H54 (cell line): ENCODE measurements at regions not wholly inside any gene's neighbourhood (a gene's known extent, or its start where the extent isn't known, plus 50 kb on each side); places are given as distances from the start of the nearest gene placed in this dataset.
A peak's percentile ranks its signal among the peaks of the same experiment; 100 is the strongest.

Experiments used
- DNase-seq: peaks from one replicate; pipeline ENCODE4 v3.0.0; 2011; ENCODE audit warnings: low spot score, mixed read lengths; ENCODE audit not compliant: insufficient read length
- FAIRE-seq: peaks from 3 replicates; lab custom pipeline; 2011; peaks lifted over from hg19 to GRCh38; lab: Jason Lieb, UNC
- POLR2A ChIP-seq: IDR thresholded peaks from 2 replicates; pipeline ENCODE4 v1.6.1; 2011; ENCODE audit warnings: low read depth, mild to moderate bottlenecking, low read length

- no peak for TF ChIP-seq POLR2A
- DNase-seq (no peak), FAIRE-seq (no peak)
These were observed 449.3 kb upstream of the BOD1L1 start for GRCh38 chr4:14076776-14077175.

DNA sequence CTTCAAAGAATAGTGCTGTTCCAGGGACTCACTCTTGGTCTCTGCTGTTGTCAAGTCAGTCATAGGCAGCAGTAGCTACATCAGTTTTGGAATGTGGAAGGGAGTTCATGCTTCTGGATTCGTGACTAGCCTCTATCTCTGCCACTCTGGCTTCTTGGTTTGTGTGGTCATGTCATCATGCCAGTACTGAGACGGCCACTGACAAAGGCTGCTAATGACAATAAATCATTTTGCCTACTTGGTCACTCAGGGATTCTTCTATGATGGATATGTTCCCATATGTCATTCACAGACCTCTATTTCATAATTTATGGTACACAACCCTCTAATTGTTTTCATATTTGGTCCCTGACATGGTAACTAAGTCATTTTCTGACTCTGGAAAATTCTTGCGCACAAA is 450.8 kb upstream of the BOD1L1 start:
- no peak for TF ChIP-seq POLR2A
- no peak for DNase-seq
- FAIRE-seq: no peak

GRCh38 chr4:14079601-14080000 is 452.1 kb upstream of the BOD1L1 start:
- DNase-seq (no peak), FAIRE-seq (no peak)
- TF ChIP-seq POLR2A: no peak

GRCh38 chr4:14083150-14083549 is 455.6 kb upstream of the BOD1L1 start:
- TF ChIP-seq POLR2A: no peak
- FAIRE-seq (no peak), DNase-seq (no peak)

GRCh38 chr4:14084598-14084997 is 457.1 kb upstream of the BOD1L1 start:
- no peak for TF ChIP-seq POLR2A
- FAIRE-seq (no peak), DNase-seq (no peak)

GRCh38 chr4:14087459-14087858 is 459.9 kb upstream of the BOD1L1 start:
- no peak for TF ChIP-seq POLR2A
- FAIRE-seq: no peak
- no peak for DNase-seq

- FAIRE-seq: no peak
- no peak for DNase-seq
- no peak for TF ChIP-seq POLR2A
These were observed 460.4 kb upstream of the BOD1L1 start for GRCh38 chr4:14087921-14088320.

DNA sequence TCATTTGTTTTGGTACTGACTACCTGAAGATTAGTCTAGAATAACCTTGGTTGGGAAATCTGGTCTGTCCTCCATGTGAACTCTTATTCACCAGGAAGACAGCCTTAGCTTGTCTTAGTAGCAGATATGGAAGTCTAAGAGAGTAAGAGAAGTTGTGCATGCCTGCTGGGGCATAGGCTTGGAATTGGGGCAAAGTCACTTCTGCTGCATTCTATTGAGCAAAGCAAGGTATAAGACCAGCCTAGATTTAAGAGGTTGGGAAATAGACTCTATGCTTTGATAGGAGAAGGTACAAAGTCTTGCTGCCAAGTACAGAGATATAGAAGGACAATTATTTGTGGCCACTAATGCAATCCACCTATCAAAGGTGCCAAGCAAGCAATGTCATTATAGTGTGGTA is 464.0 kb upstream of the BOD1L1 start:
- FAIRE-seq: no peak
- TF ChIP-seq POLR2A: no peak
- DNase-seq: no peak

DNA sequence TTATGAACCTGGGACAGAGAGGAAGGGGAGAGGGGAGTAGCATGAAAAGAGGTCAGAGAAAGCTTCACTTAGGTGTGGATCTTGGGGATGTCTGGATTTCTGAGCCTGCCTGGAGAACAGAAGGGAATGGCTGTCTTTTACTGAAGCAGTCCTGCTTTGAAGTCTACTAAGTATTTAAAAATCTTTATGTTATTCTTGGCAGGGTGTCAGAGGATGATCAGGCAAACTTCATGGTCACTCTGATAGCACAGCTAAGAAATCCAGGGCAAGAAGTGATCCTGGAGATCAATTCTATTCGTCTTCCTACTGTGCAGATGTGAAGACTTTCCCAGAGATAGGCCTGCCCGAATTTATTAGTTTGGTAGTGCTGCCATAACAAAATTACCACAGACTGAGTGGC is 464.4 kb upstream of the BOD1L1 start:
- TF ChIP-seq POLR2A: no peak
- FAIRE-seq (no peak), DNase-seq (no peak)

DNA sequence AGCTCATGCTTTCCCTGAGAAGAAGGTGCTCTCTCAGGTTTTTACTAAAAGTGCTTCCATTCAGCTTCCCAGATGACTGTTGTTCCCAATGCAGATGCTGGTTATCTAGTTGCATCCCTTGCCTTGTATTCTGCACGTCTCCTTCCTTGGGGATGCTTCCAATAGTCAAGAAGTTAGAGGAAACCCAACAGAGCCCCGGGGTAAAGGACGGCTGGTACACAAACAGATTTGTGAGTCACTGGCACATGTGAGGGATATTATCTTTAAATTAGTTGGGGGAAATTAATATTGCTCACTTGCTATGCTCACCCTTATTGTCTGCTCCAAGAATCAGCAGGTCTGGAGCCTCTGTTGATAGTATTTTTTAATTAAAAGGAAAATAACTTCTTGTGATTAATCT is 465.2 kb upstream of the BOD1L1 start:
- no peak for TF ChIP-seq POLR2A
- no peak for FAIRE-seq
- DNase-seq: no peak

DNA sequence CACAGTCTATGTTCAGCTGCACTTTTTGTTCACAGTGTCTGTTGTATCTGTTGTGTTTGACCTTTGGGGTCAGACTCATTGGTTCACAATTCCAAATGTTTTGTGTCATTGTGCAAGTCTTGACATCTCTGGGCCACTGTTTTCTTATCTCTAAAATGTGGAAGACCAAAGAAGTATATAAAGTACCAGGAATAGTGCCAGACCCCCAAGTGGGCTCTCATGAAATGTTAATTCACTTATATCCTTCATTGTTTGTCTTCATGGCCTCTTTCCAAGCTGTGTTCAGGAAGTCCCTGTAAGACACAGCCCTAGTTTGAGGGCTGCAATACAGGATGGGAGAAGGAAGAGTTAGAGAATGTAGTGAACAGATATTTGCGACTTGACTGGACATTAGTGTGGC is 468.3 kb upstream of the BOD1L1 start:
- no peak for FAIRE-seq
- DNase-seq: no peak
- TF ChIP-seq POLR2A: no peak

DNA sequence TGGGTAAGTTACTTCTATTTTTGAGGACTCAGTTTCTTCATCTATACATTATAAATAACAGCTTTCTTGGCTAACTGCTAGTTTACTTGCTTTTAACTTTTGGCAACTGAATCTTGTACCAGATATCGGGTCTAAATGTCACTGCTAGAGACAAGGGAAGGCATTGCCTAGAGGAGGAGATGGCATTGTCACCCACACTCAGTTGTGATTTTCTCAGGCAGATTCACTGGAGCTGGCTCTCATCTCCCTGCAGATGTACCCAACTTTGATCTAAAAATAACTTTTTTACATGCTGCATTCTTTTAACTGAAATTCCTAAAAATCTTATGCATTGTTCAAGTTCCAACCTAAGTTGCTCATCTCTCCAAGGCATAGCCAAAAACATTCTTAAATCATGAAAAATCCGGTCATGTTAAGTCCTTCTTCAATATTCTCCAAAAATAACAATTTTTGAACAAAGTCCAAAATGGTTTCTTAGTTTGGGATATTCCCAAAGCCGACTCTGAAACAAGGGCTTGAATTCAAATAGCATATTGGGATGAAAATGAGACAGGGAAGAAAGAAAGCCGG is 469.0 kb upstream of the BOD1L1 start:
- FAIRE-seq (no peak), DNase-seq (no peak)

GRCh38 chr4:14100349-14100748 is 472.8 kb upstream of the BOD1L1 start:
- TF ChIP-seq POLR2A: no peak
- DNase-seq (no peak), FAIRE-seq (no peak)

More for the DNA sequence above, 469.0 kb upstream of the BOD1L1 start:
- no peak for TF ChIP-seq POLR2A

DNA sequence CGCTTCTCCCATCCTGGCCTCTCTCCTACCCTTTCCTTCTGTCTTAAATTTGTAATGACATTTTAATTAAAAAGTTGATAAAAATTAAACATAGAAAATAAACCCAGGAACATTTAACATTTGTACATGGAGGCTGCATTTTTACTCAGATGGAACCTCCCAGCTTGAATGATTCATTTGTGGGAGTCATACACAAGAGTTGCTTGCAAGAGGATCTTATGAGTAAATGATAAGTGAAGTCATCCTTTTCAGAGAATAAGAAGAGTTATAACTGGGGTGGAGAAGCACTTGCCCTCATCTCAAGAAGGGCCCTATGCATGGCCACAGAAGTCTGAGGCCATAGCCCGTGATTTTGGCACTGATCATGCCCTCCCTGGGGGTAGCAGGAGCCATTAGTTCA is 482.9 kb upstream of the BOD1L1 start:
- TF ChIP-seq POLR2A: no peak
- peak; percentile 5 for DNase-seq

GRCh38 chr4:14111730-14112181 is 484.2 kb upstream of the BOD1L1 start:
- no peak for TF ChIP-seq POLR2A
- DNase-seq: no peak
- FAIRE-seq: peak; percentile 71

More for the DNA sequence above, 482.9 kb upstream of the BOD1L1 start:
- FAIRE-seq: peak; percentile 38
